PC-3 (cell line): ENCODE measurements at regions not wholly inside any gene's neighbourhood (a gene's known extent, or its start where the extent isn't known, plus 50 kb on each side); places are given as distances from the start of the nearest gene placed in this dataset.

Experiments
- EZH2 ChIP-seq: fragments of 300-600 bp; sonication (generic); IDR thresholded peaks from one replicate; pipeline ENCODE4 v1.6.1; 2017; ENCODE audit warnings: antibody characterized with exemption, mild to moderate bottlenecking, low read length; ENCODE audit not compliant: unreplicated experiment
- EZH2phosphoT487 ChIP-seq: fragments of 300-600 bp; sonication (generic); IDR thresholded peaks from 2 replicates; pipeline ENCODE4 v1.6.1; 2018; ENCODE audit warnings: mild to moderate bottlenecking, antibody characterized with exemption, low read length, borderline replicate concordance
- TF ChIP-seq, protein P1 (sequence below): fragments of 300-600 bp; sonication (generic); conservative IDR thresholded peaks from 2 replicates; pipeline ENCODE4 v1.5.1; 2017; ENCODE audit warnings: antibody characterized with exemption, low read depth, mild to moderate bottlenecking, low read length

DNA sequence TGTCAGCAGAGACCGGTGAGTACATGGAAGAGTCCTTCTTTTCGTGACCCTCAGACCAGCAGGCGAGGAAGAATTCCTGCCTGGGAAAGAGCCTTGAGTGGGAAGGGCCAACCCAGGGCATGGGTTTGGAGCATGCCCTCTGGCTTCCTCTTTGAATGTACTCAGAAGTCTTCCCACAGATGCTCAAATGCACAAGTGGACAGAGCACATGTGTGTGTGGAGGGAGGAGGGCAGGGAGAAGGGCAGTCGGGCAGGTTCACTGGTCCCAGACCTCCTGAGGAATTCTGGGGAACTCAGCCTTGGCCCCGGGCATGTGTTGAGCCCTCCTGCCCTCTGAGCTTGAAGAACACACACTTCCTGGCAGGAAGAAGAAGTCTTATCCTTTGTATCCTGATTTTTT lies 63.2 kb upstream of the HELT start:
- TF ChIP-seq, protein P1, sequence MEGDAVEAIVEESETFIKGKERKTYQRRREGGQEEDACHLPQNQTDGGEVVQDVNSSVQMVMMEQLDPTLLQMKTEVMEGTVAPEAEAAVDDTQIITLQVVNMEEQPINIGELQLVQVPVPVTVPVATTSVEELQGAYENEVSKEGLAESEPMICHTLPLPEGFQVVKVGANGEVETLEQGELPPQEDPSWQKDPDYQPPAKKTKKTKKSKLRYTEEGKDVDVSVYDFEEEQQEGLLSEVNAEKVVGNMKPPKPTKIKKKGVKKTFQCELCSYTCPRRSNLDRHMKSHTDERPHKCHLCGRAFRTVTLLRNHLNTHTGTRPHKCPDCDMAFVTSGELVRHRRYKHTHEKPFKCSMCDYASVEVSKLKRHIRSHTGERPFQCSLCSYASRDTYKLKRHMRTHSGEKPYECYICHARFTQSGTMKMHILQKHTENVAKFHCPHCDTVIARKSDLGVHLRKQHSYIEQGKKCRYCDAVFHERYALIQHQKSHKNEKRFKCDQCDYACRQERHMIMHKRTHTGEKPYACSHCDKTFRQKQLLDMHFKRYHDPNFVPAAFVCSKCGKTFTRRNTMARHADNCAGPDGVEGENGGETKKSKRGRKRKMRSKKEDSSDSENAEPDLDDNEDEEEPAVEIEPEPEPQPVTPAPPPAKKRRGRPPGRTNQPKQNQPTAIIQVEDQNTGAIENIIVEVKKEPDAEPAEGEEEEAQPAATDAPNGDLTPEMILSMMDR, result no peak
- TF ChIP-seq EZH2, result no peak
- no peak for TF ChIP-seq EZH2phosphoT487
